ENCODE measurements at regions not wholly inside any gene's neighbourhood (a gene's known extent, or its start where the extent isn't known, plus 50 kb on each side); places are given as distances from the start of the nearest gene placed in this dataset.

DNA sequence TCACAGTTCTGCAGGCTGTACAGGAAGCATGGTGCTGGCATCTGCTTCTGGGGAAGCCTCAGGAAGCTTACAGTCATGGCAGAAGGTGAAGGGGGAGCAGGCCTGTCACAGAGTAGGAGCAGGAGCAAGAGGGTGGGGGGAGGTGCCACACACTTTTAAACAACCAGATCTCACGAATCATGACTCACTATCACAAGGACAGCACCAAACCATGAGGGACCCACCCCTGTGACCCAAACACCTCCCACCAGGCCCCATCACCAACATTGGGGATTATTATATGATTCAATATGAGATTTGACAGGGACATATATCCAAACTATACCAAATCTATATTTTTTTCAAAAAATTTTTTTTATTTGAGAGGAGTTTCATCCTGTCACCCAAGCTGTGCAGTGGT, 51.0 kb upstream of the GLS start:
- Histone ChIP-seq H3K27me3 (replicated peaks; ENCODE audit: control insufficient read depth, insufficient read depth, low read length) (no peaks in the 10 kb centered on the region), H3K4me3 (ENCODE audit: low read depth, low read length) (no peak overlapping the region), H3K9me3 (no peaks in the 10 kb centered on the region), H3K36me3 (ENCODE audit: control insufficient read depth, insufficient read depth, low read length) (no peaks in the 10 kb centered on the region), H3K4me1 (no peaks in the 10 kb centered on the region; the same call in 1 of the 2 replicates)
- Mint-ChIP-seq H3K27me3 (ENCODE audit: insufficient read depth, unreplicated experiment) (no peaks in the 10 kb centered on the region), H3K9me3 (ENCODE audit: unreplicated experiment) (peaks cover 10% of the 10 kb centered on the region), H3K4me3 (ENCODE audit: unreplicated experiment) (no peak overlapping the region), H3K36me3 (ENCODE audit: insufficient read depth, unreplicated experiment) (no peaks in the 10 kb centered on the region), H3K27ac (ENCODE audit: unreplicated experiment) (no peak overlapping the region), H3K4me1 (ENCODE audit: low read depth, unreplicated experiment) (peaks cover 4% of the 10 kb centered on the region)
- intact Hi-C loops (cut with micrococcal nuclease; ENCODE audit: unreplicated experiment): no loop called here
- CTCF ChIA-PET: no interaction called here
- no TSS peak for BruUV-seq (replicated peaks)
- POLR2A ChIA-PET: no interaction called here
- DNase-seq: no peak
- TF ChIP-seq, protein P1, sequence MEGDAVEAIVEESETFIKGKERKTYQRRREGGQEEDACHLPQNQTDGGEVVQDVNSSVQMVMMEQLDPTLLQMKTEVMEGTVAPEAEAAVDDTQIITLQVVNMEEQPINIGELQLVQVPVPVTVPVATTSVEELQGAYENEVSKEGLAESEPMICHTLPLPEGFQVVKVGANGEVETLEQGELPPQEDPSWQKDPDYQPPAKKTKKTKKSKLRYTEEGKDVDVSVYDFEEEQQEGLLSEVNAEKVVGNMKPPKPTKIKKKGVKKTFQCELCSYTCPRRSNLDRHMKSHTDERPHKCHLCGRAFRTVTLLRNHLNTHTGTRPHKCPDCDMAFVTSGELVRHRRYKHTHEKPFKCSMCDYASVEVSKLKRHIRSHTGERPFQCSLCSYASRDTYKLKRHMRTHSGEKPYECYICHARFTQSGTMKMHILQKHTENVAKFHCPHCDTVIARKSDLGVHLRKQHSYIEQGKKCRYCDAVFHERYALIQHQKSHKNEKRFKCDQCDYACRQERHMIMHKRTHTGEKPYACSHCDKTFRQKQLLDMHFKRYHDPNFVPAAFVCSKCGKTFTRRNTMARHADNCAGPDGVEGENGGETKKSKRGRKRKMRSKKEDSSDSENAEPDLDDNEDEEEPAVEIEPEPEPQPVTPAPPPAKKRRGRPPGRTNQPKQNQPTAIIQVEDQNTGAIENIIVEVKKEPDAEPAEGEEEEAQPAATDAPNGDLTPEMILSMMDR (IDR thresholded peaks at IDR 0.05; ENCODE audit: insufficient read depth in 1 of 2, low read depth in 1 of 2, low read length in 1 of 2, severe bottlenecking in 1 of 2, unreplicated experiment in 1 of 2): no peak
